SK-N-SH (cell line): ENCODE measurements at regions not wholly inside any gene's neighbourhood (a gene's known extent, or its start where the extent isn't known, plus 50 kb on each side); places are given as distances from the start of the nearest gene placed in this dataset.

Source experiments
- CTCF ChIA-PET: fragments of 300-600, 350-600 bp; formaldehyde crosslinking; extraction: SDS; loops from one replicate; lab custom pipeline; 2021; lab: Yijun Ruan, JAX
- POLR2A ChIA-PET: fragments of 350-600 bp; sonication (Branson Sonifier 250); formaldehyde crosslinking; extraction: SDS; loops from one replicate; lab custom pipeline; 2020; ENCODE audit warnings: antibody characterized with exemption, inconsistent platforms; lab: Yijun Ruan, JAX
- DNase-seq: peaks from one replicate; pipeline ENCODE4 v3.0.0; 2012
- H2AFZ ChIP-seq: fragments of 200-600 bp; sonication (generic); 2 replicates; pipeline ENCODE4 v1.8.1; 2016; ENCODE audit warnings: antibody characterized with exemption, mild to moderate bottlenecking, low read depth
- H3F3A ChIP-seq: fragments of 200-600 bp; sonication (generic); replicated peaks from 2 replicates; pipeline ENCODE3; 2016; ENCODE audit warnings: antibody characterized with exemption, mild to moderate bottlenecking; ENCODE audit not compliant: insufficient read depth
- H3K27ac ChIP-seq, 2 experiments: fragments of 200-500 bp in 1 of 2; fragments of 200-600 bp in 1 of 2; sonication (Bioruptor generic) in 1 of 2; sonication (generic), shearing (Covaris generic) in 1 of 2; 2 replicates each; pipeline versions ENCODE4 v1.5.1 to v1.6.1; 2014 to 2016; ENCODE audit warnings: low read depth in 2 of 2, inconsistent platforms in 1 of 2, low read length in 1 of 2, mild to moderate bottlenecking in 1 of 2, mixed read lengths in 1 of 2
- H3K27me3 ChIP-seq: fragments of 200-600 bp; sonication (generic), shearing (Covaris generic); 2 replicates; pipeline ENCODE4 v1.6.1; 2016; ENCODE audit warnings: mixed run types; ENCODE audit not compliant: insufficient read depth
- H3K36me3 ChIP-seq, 2 experiments: fragments of 200-500 bp in 1 of 2; fragments of 200-600 bp in 1 of 2; sonication (Bioruptor generic) in 1 of 2; sonication (generic) in 1 of 2; replicated peaks in 1 of 2; 2 replicates each; pipeline versions ENCODE3 to v1.5.1; 2014 to 2016; ENCODE audit warnings: low read length in 1 of 2, mild to moderate bottlenecking in 1 of 2; ENCODE audit not compliant: insufficient read depth in 2 of 2, control insufficient read depth in 1 of 2
- H3K4me1 ChIP-seq, 2 experiments: fragments of 200-500 bp in 1 of 2; fragments of 200-600 bp in 1 of 2; sonication (Bioruptor generic) in 1 of 2; sonication (generic), shearing (Covaris generic) in 1 of 2; 2 replicates each; pipeline versions ENCODE4 v1.5.1 to v1.6.1; 2014 to 2016; ENCODE audit warnings: low read depth in 1 of 2, low read length in 1 of 2, mixed run types in 1 of 2; ENCODE audit not compliant: insufficient read depth in 2 of 2, control insufficient read depth in 1 of 2
- H3K4me2 ChIP-seq: fragments of 200-600 bp; sonication (generic), shearing (Covaris generic); 2 replicates; pipeline ENCODE4 v1.6.1; 2017; ENCODE audit warnings: mixed run types
- H3K4me3 ChIP-seq, 2 experiments: fragments of 200-500 bp in 1 of 2; fragments of 200-600 bp in 1 of 2; sonication (Bioruptor generic) in 1 of 2; sonication (generic), shearing (Covaris generic) in 1 of 2; 2 replicates each; pipeline versions ENCODE4 v1.5.1 to v1.8.1; 2014 to 2016; ENCODE audit warnings: low read depth in 2 of 2, inconsistent platforms in 1 of 2, low read length in 1 of 2, mild to moderate bottlenecking in 1 of 2, mixed read lengths in 1 of 2, moderate library complexity in 1 of 2
- H3K79me2 ChIP-seq: fragments of 200-600 bp; sonication (generic); 2 replicates; pipeline ENCODE4 v1.8.1; 2017; ENCODE audit warnings: mild to moderate bottlenecking; ENCODE audit not compliant: insufficient read depth
- H3K9ac ChIP-seq: fragments of 200-600 bp; sonication (generic); 2 replicates; pipeline ENCODE4 v1.6.1; 2017; ENCODE audit warnings: mixed run types
- H3K9me2 ChIP-seq: fragments of 200-600 bp; sonication (generic); 2 replicates; pipeline ENCODE4 v1.6.1; 2017; ENCODE audit warnings: mixed run types
- H3K9me3 ChIP-seq: fragments of 200-600 bp; sonication (generic); 2 replicates; pipeline ENCODE4 v1.6.1; 2017; ENCODE audit warnings: mixed run types, mild to moderate bottlenecking, moderate library complexity
- H4K20me1 ChIP-seq: fragments of 200-600 bp; sonication (generic); 2 replicates; pipeline ENCODE4 v1.6.1; 2017; ENCODE audit warnings: mild to moderate bottlenecking, mixed run types; ENCODE audit not compliant: insufficient read depth
- CHD2 ChIP-seq: fragments of 150-350 bp; IDR thresholded peaks from 2 replicates; pipeline ENCODE4 v1.6.1; 2018; ENCODE audit warnings: low read length; ENCODE audit not compliant: partially characterized antibody
- ELF1 ChIP-seq: IDR thresholded peaks from 2 replicates; pipeline ENCODE4 v1.4.0; 2012
- FOXM1 ChIP-seq: IDR thresholded peaks from 2 replicates; pipeline ENCODE4 v1.4.0; 2012; ENCODE audit warnings: low read depth, mild to moderate bottlenecking
- GABPA ChIP-seq: IDR thresholded peaks from 2 replicates; pipeline ENCODE4 v1.4.0; 2012; ENCODE audit warnings: low read depth, mild to moderate bottlenecking
- GATA2 ChIP-seq: sonication (generic); formaldehyde crosslinking; IDR thresholded peaks from 2 replicates; pipeline ENCODE4 v1.5.0; 2020; ENCODE audit warnings: mild to moderate bottlenecking, missing genetic modification reagents
- JUND ChIP-seq: IDR thresholded peaks from 2 replicates; pipeline ENCODE4 v1.4.0; 2012
- NFIC ChIP-seq: IDR thresholded peaks from 2 replicates; pipeline ENCODE4 v1.4.0; 2012; ENCODE audit warnings: borderline replicate concordance
- NRF1 ChIP-seq: IDR thresholded peaks from 2 replicates; pipeline ENCODE4 v1.6.1; 2012; ENCODE audit warnings: low read depth, mild to moderate bottlenecking, low read length
- RAD21 ChIP-seq: IDR thresholded peaks from 2 replicates; pipeline ENCODE4 v1.6.1; 2012; ENCODE audit warnings: mild to moderate bottlenecking, low read length
- RFX5 ChIP-seq: IDR thresholded peaks from 2 replicates; pipeline ENCODE4 v1.6.1; 2012; ENCODE audit warnings: mild to moderate bottlenecking, improper control_type of control experiment, low read length
- RXRA ChIP-seq: IDR thresholded peaks from 2 replicates; pipeline ENCODE4 v1.4.0; 2012; ENCODE audit warnings: low read depth, mild to moderate bottlenecking, borderline replicate concordance
- SMC3 ChIP-seq: IDR thresholded peaks from 2 replicates; pipeline ENCODE4 v1.6.1; 2012; ENCODE audit warnings: low read depth, low read length, improper control_type of control experiment
- TAF1 ChIP-seq: IDR thresholded peaks from 2 replicates; pipeline ENCODE4 v1.6.1; 2012; ENCODE audit warnings: low read depth, mild to moderate bottlenecking, low read length, moderate library complexity, borderline replicate concordance
- TEAD4 ChIP-seq: IDR thresholded peaks from 2 replicates; pipeline ENCODE4 v1.4.0; 2012; ENCODE audit warnings: mild to moderate bottlenecking, borderline replicate concordance; ENCODE audit not compliant: insufficient read depth
- WGBS: methylation state at CpG from one replicate; pipeline ENCODE4 v1.1.6; 2017; ENCODE audit warnings: low lambda C conversion rate; 5-methylcytosine and 5-hydroxymethylcytosine counted together
- TF ChIP-seq, protein P1 (sequence below): IDR thresholded peaks from 2 replicates; pipeline ENCODE4 v1.4.0; 2012; ENCODE audit warnings: low read depth
- TF ChIP-seq, protein P2 (sequence below): fragments of 150-350 bp; IDR thresholded peaks from 2 replicates; pipeline ENCODE4 v1.6.1; 2016; ENCODE audit warnings: mild to moderate bottlenecking, low read depth, low read length
- TF ChIP-seq, protein P3 (sequence below): fragments of 200-600 bp; sonication (generic); IDR thresholded peaks from 2 replicates; pipeline ENCODE4 v1.6.1; 2017; ENCODE audit warnings: antibody characterized with exemption, mild to moderate bottlenecking, moderate library complexity

DNA sequence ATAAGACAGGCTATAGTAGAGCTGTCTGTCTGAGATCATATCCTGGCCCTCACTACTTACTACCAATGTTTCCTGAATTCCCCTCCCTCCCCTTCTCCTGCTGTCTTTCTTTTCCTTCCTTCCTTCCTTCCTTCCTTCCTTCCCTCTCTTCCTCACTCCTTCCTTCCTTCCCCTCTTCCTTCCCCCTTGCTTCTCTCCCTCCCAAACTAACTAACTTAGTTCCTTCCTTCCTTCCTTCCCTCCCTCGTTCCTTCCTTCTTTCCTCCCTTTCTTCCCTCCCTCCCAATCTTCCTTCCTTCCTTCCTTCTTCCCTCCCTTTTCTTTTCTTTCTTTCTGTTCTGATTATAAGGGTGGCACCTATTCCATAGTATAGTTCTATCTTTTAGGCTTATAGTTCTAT lies 150.0 kb upstream of the GDNF start:
- CTCF ChIA-PET = no interaction called here

DNA sequence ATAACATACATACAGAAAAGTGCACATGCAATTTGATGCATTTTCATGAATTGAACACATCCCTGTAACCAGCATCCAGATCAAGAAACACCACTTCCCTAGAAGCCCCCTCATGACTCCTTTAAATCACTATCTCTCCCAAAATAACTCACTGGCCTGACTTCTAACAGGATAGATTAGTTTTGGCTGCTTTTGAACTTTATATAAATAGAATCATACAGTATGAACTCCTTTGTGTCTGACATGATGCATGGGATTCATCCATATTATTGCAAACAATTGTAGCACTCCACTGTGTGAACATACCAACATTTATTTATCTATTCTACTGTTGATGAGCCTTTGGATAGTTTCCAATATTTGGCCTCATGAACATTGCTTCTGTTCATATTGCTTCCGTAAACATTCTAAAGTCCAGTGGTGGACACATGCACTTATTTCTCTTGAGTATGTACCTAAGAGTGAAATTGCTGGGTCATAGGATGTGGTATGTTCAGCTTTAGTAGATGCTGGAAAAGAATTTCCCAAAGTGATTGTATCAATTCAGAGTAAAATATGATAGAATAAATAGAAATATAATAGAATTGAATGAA lies 148.7 kb upstream of the GDNF start:
- no peaks in the 10 kb centered on the region for H3K36me3 ChIP-seq
- no peaks in the 10 kb centered on the region for H3K79me2 ChIP-seq
- WGBS = 5% methylated on average over 1 of the region's 1 CpG
- no peak for TF ChIP-seq JUND
- no peak for TF ChIP-seq ELF1
- no peak for TF ChIP-seq GATA2
- no peak for TF ChIP-seq TEAD4
- no peak for TF ChIP-seq GABPA
- no peak for TF ChIP-seq RFX5
- TF ChIP-seq RAD21 = no peak
- no peak for TF ChIP-seq NFIC
- no peak for TF ChIP-seq FOXM1
- no peak for TF ChIP-seq NRF1
- TF ChIP-seq RXRA = no peak
- TF ChIP-seq CHD2 = no peak
- H3K27me3 ChIP-seq = no peaks in the 10 kb centered on the region; the same call in 1 of the 2 replicates
- H3K9me2 ChIP-seq = no peaks in the 10 kb centered on the region
- CTCF ChIA-PET = interaction anchor here (1.8 kb wide), 1 partner anchor 10 kb away, joined by 4 read pairs; no protein-coding TSS in a partner anchor
- no peaks in the 10 kb centered on the region for H3K9me3 ChIP-seq
- no peaks in the 10 kb centered on the region for H3F3A ChIP-seq
- H3K4me2 ChIP-seq = no peak overlapping the region
- no peak overlapping the region for H3K4me3 ChIP-seq
- POLR2A ChIA-PET = no interaction called here
- no peaks in the 10 kb centered on the region for H4K20me1 ChIP-seq
- no peak for DNase-seq
- H3K27ac ChIP-seq = no peak overlapping the region
- H3K4me1 ChIP-seq = no peaks in the 10 kb centered on the region
- no peak overlapping the region for H3K9ac ChIP-seq
- H2AFZ ChIP-seq = no peak overlapping the region

More for the DNA sequence above, 150.0 kb upstream of the GDNF start:
- H3K4me2 ChIP-seq = no peak overlapping the region
- no peaks in the 10 kb centered on the region for H4K20me1 ChIP-seq
- POLR2A ChIA-PET = no interaction called here
- H3K9me2 ChIP-seq = no peaks in the 10 kb centered on the region
- H3K4me1 ChIP-seq = no peaks in the 10 kb centered on the region
- DNase-seq = no peak
- no peaks in the 10 kb centered on the region for H3K9me3 ChIP-seq
- H3K36me3 ChIP-seq = no peaks in the 10 kb centered on the region
- H3K79me2 ChIP-seq = no peaks in the 10 kb centered on the region
- H3K27ac ChIP-seq = no peak overlapping the region
- 3% methylated on average over 1 of the region's 1 CpG for WGBS
- no peak overlapping the region for H3K9ac ChIP-seq
- TF ChIP-seq TAF1 = no peak
- TF ChIP-seq CHD2 = no peak
- no peak for TF ChIP-seq SMC3
- TF ChIP-seq, protein P1, sequence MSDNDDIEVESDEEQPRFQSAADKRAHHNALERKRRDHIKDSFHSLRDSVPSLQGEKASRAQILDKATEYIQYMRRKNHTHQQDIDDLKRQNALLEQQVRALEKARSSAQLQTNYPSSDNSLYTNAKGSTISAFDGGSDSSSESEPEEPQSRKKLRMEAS = no peak
- no peak for TF ChIP-seq TEAD4
- TF ChIP-seq, protein P2, sequence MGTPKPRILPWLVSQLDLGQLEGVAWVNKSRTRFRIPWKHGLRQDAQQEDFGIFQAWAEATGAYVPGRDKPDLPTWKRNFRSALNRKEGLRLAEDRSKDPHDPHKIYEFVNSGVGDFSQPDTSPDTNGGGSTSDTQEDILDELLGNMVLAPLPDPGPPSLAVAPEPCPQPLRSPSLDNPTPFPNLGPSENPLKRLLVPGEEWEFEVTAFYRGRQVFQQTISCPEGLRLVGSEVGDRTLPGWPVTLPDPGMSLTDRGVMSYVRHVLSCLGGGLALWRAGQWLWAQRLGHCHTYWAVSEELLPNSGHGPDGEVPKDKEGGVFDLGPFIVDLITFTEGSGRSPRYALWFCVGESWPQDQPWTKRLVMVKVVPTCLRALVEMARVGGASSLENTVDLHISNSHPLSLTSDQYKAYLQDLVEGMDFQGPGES = no peak
- TF ChIP-seq, protein P3, sequence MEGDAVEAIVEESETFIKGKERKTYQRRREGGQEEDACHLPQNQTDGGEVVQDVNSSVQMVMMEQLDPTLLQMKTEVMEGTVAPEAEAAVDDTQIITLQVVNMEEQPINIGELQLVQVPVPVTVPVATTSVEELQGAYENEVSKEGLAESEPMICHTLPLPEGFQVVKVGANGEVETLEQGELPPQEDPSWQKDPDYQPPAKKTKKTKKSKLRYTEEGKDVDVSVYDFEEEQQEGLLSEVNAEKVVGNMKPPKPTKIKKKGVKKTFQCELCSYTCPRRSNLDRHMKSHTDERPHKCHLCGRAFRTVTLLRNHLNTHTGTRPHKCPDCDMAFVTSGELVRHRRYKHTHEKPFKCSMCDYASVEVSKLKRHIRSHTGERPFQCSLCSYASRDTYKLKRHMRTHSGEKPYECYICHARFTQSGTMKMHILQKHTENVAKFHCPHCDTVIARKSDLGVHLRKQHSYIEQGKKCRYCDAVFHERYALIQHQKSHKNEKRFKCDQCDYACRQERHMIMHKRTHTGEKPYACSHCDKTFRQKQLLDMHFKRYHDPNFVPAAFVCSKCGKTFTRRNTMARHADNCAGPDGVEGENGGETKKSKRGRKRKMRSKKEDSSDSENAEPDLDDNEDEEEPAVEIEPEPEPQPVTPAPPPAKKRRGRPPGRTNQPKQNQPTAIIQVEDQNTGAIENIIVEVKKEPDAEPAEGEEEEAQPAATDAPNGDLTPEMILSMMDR = no peak
- no peak overlapping the region for H2AFZ ChIP-seq
- no peaks in the 10 kb centered on the region for H3F3A ChIP-seq
- peaks cover 3% of the 10 kb centered on the region; the same call in 1 of the 2 replicates for H3K27me3 ChIP-seq
- H3K4me3 ChIP-seq = no peak overlapping the region
